GM18498 (cell line): ENCODE measurements at regions not wholly inside any gene's neighbourhood (a gene's known extent, or its start where the extent isn't known, plus 50 kb on each side); places are given as distances from the start of the nearest gene placed in this dataset.
"Not testable (repeated sequence)": the region's sequence is repeated elsewhere in the genome, so short reads cannot be mapped to it uniquely, and the experiment has no call there.

Experiments used
- ATAC-seq: cut with Tn5 transposase; IDR thresholded peaks from one replicate; pipeline ENCODE4 v1.9.1; 2021; ENCODE audit warnings: mild to moderate bottlenecking, moderate library complexity; ENCODE audit not compliant: unreplicated experiment

- ATAC-seq: no peak
These were observed 100.0 kb upstream of the TRIM24 start for GRCh38 chr7:138359870-138360559.

GRCh38 chr7:138363721-138364120 lies 96.3 kb upstream of the TRIM24 start:
- ATAC-seq: no peak

- ATAC-seq: not testable (repeated sequence)
These were observed 93.9 kb upstream of the TRIM24 start for GRCh38 chr7:138366137-138366536.

GRCh38 chr7:138366676-138367075 lies 93.4 kb upstream of the TRIM24 start:
- ATAC-seq: not testable (repeated sequence)

GRCh38 chr7:138369797-138370196 lies 90.3 kb upstream of the TRIM24 start:
- no peak for ATAC-seq

GRCh38 chr7:138370956-138371355 lies 89.1 kb upstream of the TRIM24 start:
- ATAC-seq: no peak

- no peak for ATAC-seq
These were observed 85.9 kb upstream of the TRIM24 start for GRCh38 chr7:138374119-138374693.

GRCh38 chr7:138377306-138377705 lies 82.8 kb upstream of the TRIM24 start:
- no peak for ATAC-seq

GRCh38 chr7:138378741-138379559 lies 81.1 kb upstream of the TRIM24 start:
- no peak for ATAC-seq

GRCh38 chr7:138382862-138383565 lies 77.0 kb upstream of the TRIM24 start:
- ATAC-seq: no peak

- no peak for ATAC-seq
These were observed 73.2 kb upstream of the TRIM24 start for GRCh38 chr7:138386821-138387220.

- ATAC-seq: no peak
These were observed 72.1 kb upstream of the TRIM24 start for GRCh38 chr7:138387755-138388475.

- no peak for ATAC-seq
These were observed 71.2 kb upstream of the TRIM24 start for GRCh38 chr7:138388673-138389491.

- ATAC-seq: no peak
These were observed 64.3 kb upstream of the TRIM24 start for GRCh38 chr7:138395763-138396162.

- ATAC-seq: peak; percentile 93
These were observed 63.6 kb upstream of the TRIM24 start for GRCh38 chr7:138396251-138397070.

- ATAC-seq: not testable (repeated sequence)
These were observed 63.0 kb upstream of the TRIM24 start for GRCh38 chr7:138397071-138397433.

GRCh38 chr7:138398857-138399256 lies 61.2 kb upstream of the TRIM24 start:
- ATAC-seq: no peak

GRCh38 chr7:138400400-138400886 lies 59.6 kb upstream of the TRIM24 start:
- ATAC-seq: no peak

GRCh38 chr7:138402749-138403148 lies 57.3 kb upstream of the TRIM24 start:
- no peak for ATAC-seq
